Keratinocyte (primary cell): ENCODE measurements at regions not wholly inside any gene's neighbourhood (a gene's known extent, or its start where the extent isn't known, plus 50 kb on each side); places are given as distances from the start of the nearest gene placed in this dataset.

Source experiments
- DNase-seq: peaks from one replicate; pipeline ENCODE4 v3.0.0-alpha.2; 2011; ENCODE audit warnings: low read depth, missing footprints, low spot score
- FAIRE-seq: peaks from 2 replicates; lab custom pipeline; 2011; peaks lifted over from hg19 to GRCh38; lab: Jason Lieb, UNC
- H2AFZ ChIP-seq: 2 replicates; pipeline ENCODE4 v1.6.0; 2012; ENCODE audit warnings: low read length, control low read depth, inconsistent platforms; ENCODE audit not compliant: control insufficient read depth
- H3K27ac ChIP-seq: 2 replicates; pipeline ENCODE4 v1.5.1; 2011; ENCODE audit warnings: low read length; ENCODE audit not compliant: control insufficient read depth, insufficient read depth
- H3K27me3 ChIP-seq: 3 replicates; pipeline ENCODE4 v1.6.0; 2011; ENCODE audit warnings: low read length; ENCODE audit not compliant: control insufficient read depth, insufficient read depth; ENCODE audit errors: extremely low read depth
- H3K36me3 ChIP-seq, 2 experiments: 2 replicates in 1 of 2; 3 replicates in 1 of 2; pipeline ENCODE4 v1.5.1; 2011; ENCODE audit warnings: low read length in 2 of 2, mild to moderate bottlenecking in 1 of 2; ENCODE audit not compliant: control insufficient read depth in 2 of 2, insufficient read depth in 2 of 2; ENCODE audit errors: extremely low read depth in 1 of 2
- H3K4me1 ChIP-seq: 3 replicates; pipeline ENCODE4 v1.5.1; 2011; ENCODE audit warnings: low read length; ENCODE audit not compliant: control insufficient read depth, insufficient read depth; ENCODE audit errors: extremely low read depth
- H3K4me2 ChIP-seq: 3 replicates; pipeline ENCODE4 v1.6.0; 2011; ENCODE audit warnings: low read depth, low read length; ENCODE audit not compliant: control insufficient read depth, insufficient read depth; ENCODE audit errors: extremely low read depth
- H3K4me3 ChIP-seq, 3 experiments: fragments of 200-600 bp in 1 of 3; sonication (generic) in 1 of 3; 2 replicates in 2 of 3; 3 replicates in 1 of 3; pipeline ENCODE4 v1.5.1; 2011 to 2016; ENCODE audit warnings: low read length in 3 of 3, mild to moderate bottlenecking in 3 of 3, control low read depth in 2 of 3, inconsistent platforms in 1 of 3, low read depth in 1 of 3, mixed read lengths in 1 of 3, mixed run types in 1 of 3, moderate library complexity in 1 of 3; ENCODE audit not compliant: control insufficient read depth in 2 of 3, insufficient read depth in 2 of 3; ENCODE audit errors: extremely low read depth in 1 of 3
- H3K79me2 ChIP-seq: 2 replicates; pipeline ENCODE4 v1.6.0; 2012; ENCODE audit warnings: low read length; ENCODE audit not compliant: control insufficient read depth, insufficient read depth
- H3K9ac ChIP-seq: 3 replicates; pipeline ENCODE4 v1.6.0; 2011; ENCODE audit warnings: low read length; ENCODE audit not compliant: control insufficient read depth, insufficient read depth; ENCODE audit errors: extremely low read depth
- H3K9me1 ChIP-seq: 3 replicates; pipeline ENCODE4 v1.6.0; 2011; ENCODE audit warnings: low read length; ENCODE audit not compliant: control insufficient read depth, insufficient read depth; ENCODE audit errors: extremely low read depth
- H3K9me3 ChIP-seq: 2 replicates; pipeline ENCODE4 v1.5.1; 2012; ENCODE audit warnings: low read depth, low read length; ENCODE audit not compliant: control insufficient read depth
- H4K20me1 ChIP-seq: 3 replicates; pipeline ENCODE4 v1.6.0; 2011; ENCODE audit warnings: low read length; ENCODE audit not compliant: control insufficient read depth, insufficient read depth; ENCODE audit errors: extremely low read depth
- CTCF ChIP-seq, 3 experiments: IDR thresholded peaks in 1 of 3; conservative IDR thresholded peaks in 1 of 3; optimal IDR thresholded peaks in 1 of 3; 2 replicates in 2 of 3; 3 replicates in 1 of 3; pipeline versions ENCODE3 to v1.5.1; 2011; ENCODE audit warnings: low read length in 3 of 3, mild to moderate bottlenecking in 3 of 3, moderate library complexity in 2 of 3, control low read depth in 1 of 3, inconsistent platforms in 1 of 3; ENCODE audit not compliant: insufficient read depth in 2 of 3; ENCODE audit errors: extremely low read depth in 1 of 3
- EZH2 ChIP-seq: IDR thresholded peaks from one replicate; pipeline ENCODE4 v1.6.1; 2012; ENCODE audit warnings: inconsistent platforms, mild to moderate bottlenecking, low read length, moderate library complexity
- dilution Hi-C: fragments of 300-500 bp; cut with MboI; formaldehyde crosslinking; loops from one replicate; pipeline ENCODE4 v1.7.0; 2020; ENCODE audit warnings: low sequenced_read_pairs; ENCODE audit not compliant: extremely low pct_ligation_motif_present

GRCh38 chr4:85268961-85269360 is 206.0 kb upstream of the ARHGAP24 start:
- Histone ChIP-seq H3K4me3 (no peak overlapping the region), H3K9ac (no peak overlapping the region), H3K27ac (no peak overlapping the region), H3K9me1 (no peaks in the 10 kb centered on the region), H3K9me3 (peaks cover 2% of the 10 kb centered on the region), H3K4me1 (no peaks in the 10 kb centered on the region), H3K4me2 (no peak overlapping the region), H3K27me3 (no peaks in the 10 kb centered on the region), H2AFZ (no peak overlapping the region), H3K79me2 (no peaks in the 10 kb centered on the region), H4K20me1 (no peaks in the 10 kb centered on the region), H3K36me3 (no peaks in the 10 kb centered on the region)
- TF ChIP-seq EZH2, result no peak
- TF ChIP-seq CTCF (optimal IDR thresholded peaks at IDR 0.05 in 1 of 3, IDR thresholded peaks at IDR 0.05 in 1 of 3, conservative IDR thresholded peaks at IDR 0.05 in 1 of 3; ENCODE audit: extremely low read depth in 1 of 3, insufficient read depth in 2 of 3, low read length in 3 of 3), result no peak
- no peak for DNase-seq
- dilution Hi-C loops, result no loop called here
- no peak for FAIRE-seq

GRCh38 chr4:85274955-85275354 is 200.0 kb upstream of the ARHGAP24 start:
- no peak for DNase-seq
- Histone ChIP-seq H3K9me1 (no peaks in the 10 kb centered on the region), H3K79me2 (no peaks in the 10 kb centered on the region), H3K4me3 (no peak overlapping the region), H3K27me3 (no peaks in the 10 kb centered on the region), H3K9me3 (peaks cover 2% of the 10 kb centered on the region), H3K4me1 (no peaks in the 10 kb centered on the region), H3K4me2 (no peak overlapping the region), H3K36me3 (no peaks in the 10 kb centered on the region), H3K9ac (no peak overlapping the region), H3K27ac (no peak overlapping the region), H4K20me1 (no peaks in the 10 kb centered on the region), H2AFZ (no peak overlapping the region)
- no peak for FAIRE-seq
- dilution Hi-C loops, result no loop called here
- TF ChIP-seq CTCF (optimal IDR thresholded peaks at IDR 0.05 in 1 of 3, IDR thresholded peaks at IDR 0.05 in 1 of 3, conservative IDR thresholded peaks at IDR 0.05 in 1 of 3; ENCODE audit: extremely low read depth in 1 of 3, insufficient read depth in 2 of 3, low read length in 3 of 3) (no peak), EZH2 (no peak)
